ENCODE measurements at regions not wholly inside any gene's neighbourhood (a gene's known extent, or its start where the extent isn't known, plus 50 kb on each side); places are given as distances from the start of the nearest gene placed in this dataset.

- TF ChIP-seq FOXM1 (IDR thresholded peaks at IDR 0.05; ENCODE audit: borderline replicate concordance) (no peak), TARDBP (IDR thresholded peaks at IDR 0.05) (no peak), NFRKB (IDR thresholded peaks at IDR 0.05) (no peak), CTBP1 (IDR thresholded peaks at IDR 0.05; ENCODE audit: borderline replicate concordance) (no peak), SP1 (IDR thresholded peaks at IDR 0.05) (no peak), ARNT (IDR thresholded peaks at IDR 0.05) (no peak), HDGF (IDR thresholded peaks at IDR 0.05; ENCODE audit: borderline replicate concordance) (no peak), FOXA1 (IDR thresholded peaks at IDR 0.05) (no peak), BHLHE40 (IDR thresholded peaks at IDR 0.05; ENCODE audit: borderline replicate concordance) (no peak), ELF4 (IDR thresholded peaks at IDR 0.05) (no peak), L3MBTL2 (conservative IDR thresholded peaks at IDR 0.05) (no peak), SUZ12 (IDR thresholded peaks at IDR 0.05) (no peak), FOXK2 (IDR thresholded peaks at IDR 0.05) (no peak)
- TF ChIP-seq, protein P1, sequence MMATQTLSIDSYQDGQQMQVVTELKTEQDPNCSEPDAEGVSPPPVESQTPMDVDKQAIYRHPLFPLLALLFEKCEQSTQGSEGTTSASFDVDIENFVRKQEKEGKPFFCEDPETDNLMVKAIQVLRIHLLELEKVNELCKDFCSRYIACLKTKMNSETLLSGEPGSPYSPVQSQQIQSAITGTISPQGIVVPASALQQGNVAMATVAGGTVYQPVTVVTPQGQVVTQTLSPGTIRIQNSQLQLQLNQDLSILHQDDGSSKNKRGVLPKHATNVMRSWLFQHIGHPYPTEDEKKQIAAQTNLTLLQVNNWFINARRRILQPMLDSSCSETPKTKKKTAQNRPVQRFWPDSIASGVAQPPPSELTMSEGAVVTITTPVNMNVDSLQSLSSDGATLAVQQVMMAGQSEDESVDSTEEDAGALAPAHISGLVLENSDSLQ (IDR thresholded peaks at IDR 0.05): no peak
- POLR2A ChIA-PET: no interaction called here
- CTCF ChIA-PET: no interaction called here
- DNase-seq (ENCODE audit: extremely low spot score): no peak
Observed at GRCh38 chr2:217741381-217741955, 261.3 kb downstream of the TNS1 start.

GRCh38 chr2:217740756-217741155 lies 262.0 kb downstream of the TNS1 start:
- CTCF ChIA-PET: no interaction called here
- TF ChIP-seq TARDBP (IDR thresholded peaks at IDR 0.05) (no peak), L3MBTL2 (conservative IDR thresholded peaks at IDR 0.05) (no peak), CTBP1 (IDR thresholded peaks at IDR 0.05; ENCODE audit: borderline replicate concordance) (no peak), SP1 (IDR thresholded peaks at IDR 0.05) (no peak), FOXA1 (IDR thresholded peaks at IDR 0.05) (no peak), BHLHE40 (IDR thresholded peaks at IDR 0.05; ENCODE audit: borderline replicate concordance) (no peak), ZNF384 (IDR thresholded peaks at IDR 0.05) (no peak)
- POLR2A ChIA-PET: no interaction called here
- no peak for DNase-seq (ENCODE audit: extremely low spot score)

- ChIA-PET CTCF (interaction anchor here (0.9 kb wide), 1 partner anchor 16 kb away, joined by 3 read pairs; no protein-coding TSS in a partner anchor), POLR2A (no interaction called here)
- DNase-seq (ENCODE audit: extremely low spot score): no peak
- TF ChIP-seq BHLHE40 (IDR thresholded peaks at IDR 0.05; ENCODE audit: borderline replicate concordance): no peak
- no peak for TF ChIP-seq ARNT (IDR thresholded peaks at IDR 0.05)
- TF ChIP-seq, protein P1 (IDR thresholded peaks at IDR 0.05): no peak
- no peak for TF ChIP-seq SP1 (IDR thresholded peaks at IDR 0.05)
- no peak for TF ChIP-seq LEF1 (IDR thresholded peaks at IDR 0.05; ENCODE audit: borderline replicate concordance)
- TF ChIP-seq FOXK2 (IDR thresholded peaks at IDR 0.05): no peak
- no peak for TF ChIP-seq ELF4 (IDR thresholded peaks at IDR 0.05)
- no peak for TF ChIP-seq CTBP1 (IDR thresholded peaks at IDR 0.05; ENCODE audit: borderline replicate concordance)
Observed at GRCh38 chr2:217740178-217740577, 262.6 kb downstream of the TNS1 start.

DNA sequence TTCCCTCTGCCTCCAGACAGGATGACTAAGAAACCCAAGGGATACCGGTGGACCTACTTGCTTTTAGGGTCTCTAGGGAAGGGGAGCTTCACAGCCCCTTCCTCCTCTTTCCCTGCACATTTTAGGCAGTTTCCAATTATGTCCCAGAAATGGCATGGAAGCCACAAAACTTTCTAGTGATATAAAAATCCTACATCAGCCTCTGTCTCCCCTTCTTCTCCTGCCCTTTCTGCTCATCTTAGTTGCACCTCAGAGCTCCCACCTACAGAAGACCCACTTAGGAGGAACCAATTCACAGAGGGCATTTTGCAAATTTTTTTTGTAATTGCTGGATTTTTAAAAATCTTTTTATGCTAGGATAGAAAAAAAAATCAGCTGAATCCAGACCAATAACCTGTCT lies 263.1 kb downstream of the TNS1 start:
- CTCF ChIA-PET: interaction anchor here (0.9 kb wide), 1 partner anchor 16 kb away, joined by 3 read pairs; no protein-coding TSS in a partner anchor

DNA sequence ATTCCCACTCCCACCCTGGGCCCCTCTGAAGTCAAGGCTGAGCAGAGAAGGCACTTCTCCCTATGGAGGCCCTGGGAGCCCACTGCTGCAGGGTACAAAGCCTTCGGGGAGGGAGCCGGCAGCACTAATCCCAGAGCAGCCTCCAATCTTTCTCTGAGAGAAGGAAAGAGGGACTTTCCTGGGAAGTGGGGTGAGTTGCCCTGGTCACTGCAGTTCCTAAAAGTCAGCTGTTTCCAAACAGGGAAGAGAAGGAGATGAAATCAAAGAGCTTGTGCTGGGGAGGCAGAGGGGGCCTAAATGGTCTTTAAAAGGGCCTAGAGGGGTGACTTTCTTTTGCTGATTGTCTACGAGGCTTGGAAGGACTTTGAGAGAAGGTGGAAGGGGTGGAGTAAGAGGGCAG lies 264.7 kb downstream of the TNS1 start:
- CTCF ChIA-PET: interaction anchor here (0.6 kb wide), 1 partner anchor 422 kb away, joined by 3 read pairs; no protein-coding TSS in a partner anchor
- POLR2A ChIA-PET: no interaction called here
- no peak for TF ChIP-seq ARNT (IDR thresholded peaks at IDR 0.05)
- no peak for TF ChIP-seq SUZ12 (IDR thresholded peaks at IDR 0.05)
- TF ChIP-seq SP1 (IDR thresholded peaks at IDR 0.05): no peak
- TF ChIP-seq FOXK2 (IDR thresholded peaks at IDR 0.05): no peak
- TF ChIP-seq FOXA1 (IDR thresholded peaks at IDR 0.05): no peak
- no peak for TF ChIP-seq BHLHE40 (IDR thresholded peaks at IDR 0.05; ENCODE audit: borderline replicate concordance)
- no peak for TF ChIP-seq NFRKB (IDR thresholded peaks at IDR 0.05)
- TF ChIP-seq LEF1 (IDR thresholded peaks at IDR 0.05; ENCODE audit: borderline replicate concordance): no peak
- TF ChIP-seq FOXM1 (IDR thresholded peaks at IDR 0.05; ENCODE audit: borderline replicate concordance): no peak
- TF ChIP-seq L3MBTL2 (conservative IDR thresholded peaks at IDR 0.05): no peak
- TF ChIP-seq ZNF384 (IDR thresholded peaks at IDR 0.05): no peak
- no peak for TF ChIP-seq HDGF (IDR thresholded peaks at IDR 0.05; ENCODE audit: borderline replicate concordance)
- no peak for TF ChIP-seq CTBP1 (IDR thresholded peaks at IDR 0.05; ENCODE audit: borderline replicate concordance)
- DNase-seq (ENCODE audit: extremely low spot score): no peak

More for the DNA sequence above, 263.1 kb downstream of the TNS1 start:
- POLR2A ChIA-PET: no interaction called here
- DNase-seq (ENCODE audit: extremely low spot score): no peak
- no peak for TF ChIP-seq HDGF (IDR thresholded peaks at IDR 0.05; ENCODE audit: borderline replicate concordance)
- TF ChIP-seq L3MBTL2 (conservative IDR thresholded peaks at IDR 0.05): no peak
- no peak for TF ChIP-seq FOXK2 (IDR thresholded peaks at IDR 0.05)
- TF ChIP-seq TARDBP (IDR thresholded peaks at IDR 0.05): no peak
- no peak for TF ChIP-seq FOXM1 (IDR thresholded peaks at IDR 0.05; ENCODE audit: borderline replicate concordance)
- TF ChIP-seq CTBP1 (IDR thresholded peaks at IDR 0.05; ENCODE audit: borderline replicate concordance): no peak
- no peak for TF ChIP-seq ELF4 (IDR thresholded peaks at IDR 0.05)
- TF ChIP-seq BHLHE40 (IDR thresholded peaks at IDR 0.05; ENCODE audit: borderline replicate concordance): no peak
- TF ChIP-seq, protein P1 (IDR thresholded peaks at IDR 0.05): no peak
- no peak for TF ChIP-seq NFRKB (IDR thresholded peaks at IDR 0.05)
- no peak for TF ChIP-seq FOXA1 (IDR thresholded peaks at IDR 0.05)
- TF ChIP-seq ARNT (IDR thresholded peaks at IDR 0.05): no peak
- no peak for TF ChIP-seq ZNF384 (IDR thresholded peaks at IDR 0.05)
- no peak for TF ChIP-seq LEF1 (IDR thresholded peaks at IDR 0.05; ENCODE audit: borderline replicate concordance)
- no peak for TF ChIP-seq SUZ12 (IDR thresholded peaks at IDR 0.05)
- TF ChIP-seq SP1 (IDR thresholded peaks at IDR 0.05): no peak

Measured in HEK293T (cell line).